SU-DHL-6 (cell line): ENCODE measurements at regions not wholly inside any gene's neighbourhood (a gene's known extent, or its start where the extent isn't known, plus 50 kb on each side); places are given as distances from the start of the nearest gene placed in this dataset.

Source experiments
- H2AFZ ChIP-seq: fragments of 200-600 bp; sonication (generic); 2 replicates; pipeline ENCODE4 v1.6.1; 2014; ENCODE audit warnings: low read depth, mild to moderate bottlenecking, moderate library complexity, mixed read lengths, antibody characterized with exemption, low read length; ENCODE audit not compliant: severe bottlenecking
- H3F3A ChIP-seq: fragments of 200-600 bp; shearing (Covaris generic); 2 replicates; pipeline ENCODE4 v1.6.0; 2016; ENCODE audit warnings: antibody characterized with exemption, mild to moderate bottlenecking; ENCODE audit not compliant: insufficient read depth
- H3K27ac ChIP-seq: fragments of 200-600 bp; sonication (generic); 2 replicates; pipeline ENCODE4 v1.5.1; 2016; ENCODE audit warnings: low read depth, mild to moderate bottlenecking, low read length, moderate library complexity, mixed read lengths
- H3K27me3 ChIP-seq: fragments of 200-600 bp; sonication (generic), shearing (Covaris generic); 2 replicates; pipeline ENCODE4 v1.6.0; 2014; ENCODE audit warnings: mild to moderate bottlenecking, low read length
- H3K36me3 ChIP-seq: fragments of 200-600 bp; sonication (generic); 2 replicates; pipeline ENCODE4 v1.6.1; 2014; ENCODE audit warnings: mild to moderate bottlenecking, low read length, mixed read lengths
- H3K4me2 ChIP-seq: fragments of 300-600, 200-600 bp; shearing (Covaris generic), sonication (generic); 2 replicates; pipeline ENCODE4 v1.6.0; 2014; ENCODE audit warnings: low read length, low read depth, mild to moderate bottlenecking; ENCODE audit not compliant: poor library complexity, severe bottlenecking
- H3K4me3 ChIP-seq: fragments of 200-600 bp; sonication (generic); 2 replicates; pipeline ENCODE4 v1.5.1; 2014; ENCODE audit warnings: antibody characterized with exemption, low read length, mild to moderate bottlenecking, mixed read lengths; ENCODE audit not compliant: insufficient read depth, poor library complexity, severe bottlenecking
- H3K79me2 ChIP-seq: fragments of 200-600 bp; sonication (generic); 2 replicates; pipeline ENCODE4 v1.6.1; 2014; ENCODE audit warnings: mild to moderate bottlenecking, low read length, moderate library complexity; ENCODE audit not compliant: insufficient read depth
- H3K9ac ChIP-seq: fragments of 200-600 bp; sonication (generic); 2 replicates; pipeline ENCODE4 v1.7.0; 2014; ENCODE audit warnings: mild to moderate bottlenecking, low read length
- H3K9me2 ChIP-seq: fragments of 200-600 bp; sonication (generic); replicated peaks from 2 replicates; pipeline ENCODE4 v1.6.1; 2014; ENCODE audit warnings: low read length; ENCODE audit not compliant: insufficient read depth
- H3K9me3 ChIP-seq: fragments of 200-600 bp; sonication (generic); 2 replicates; pipeline ENCODE4 v1.6.1; 2014; ENCODE audit warnings: low read length, mixed read lengths; ENCODE audit not compliant: insufficient read depth
- H4K20me1 ChIP-seq: fragments of 200-600 bp; sonication (generic); 2 replicates; pipeline ENCODE4 v1.6.1; 2014; ENCODE audit warnings: low read depth, mild to moderate bottlenecking, antibody characterized with exemption, low read length, moderate library complexity, mixed read lengths
- EZH2phosphoT487 ChIP-seq: fragments of 200-600 bp; sonication (generic), shearing (Covaris generic); conservative IDR thresholded peaks from 2 replicates; pipeline ENCODE4 v1.6.1; 2018; ENCODE audit warnings: mild to moderate bottlenecking, antibody characterized with exemption, low read length, moderate library complexity, mixed read lengths
- TF ChIP-seq, protein P1 (sequence below): fragments of 200-600 bp; sonication (generic); IDR thresholded peaks from one replicate; pipeline ENCODE4 v1.5.1; 2017; ENCODE audit warnings: antibody characterized with exemption, mild to moderate bottlenecking, low read length, moderate library complexity; ENCODE audit not compliant: insufficient read depth, poor library complexity, severe bottlenecking

- Histone ChIP-seq H3K4me3 (no peak overlapping the region), H3K36me3 (no peaks in the 10 kb centered on the region), H3K9me2 (no peaks in the 10 kb centered on the region), H3K27me3 (no peaks in the 10 kb centered on the region), H3K9ac (no peak overlapping the region), H3K27ac (no peak overlapping the region), H2AFZ (no peak overlapping the region), H3F3A (no peaks in the 10 kb centered on the region), H3K9me3 (peaks cover 10% of the 10 kb centered on the region; the same call in 1 of the 2 replicates), H3K4me2 (no peak overlapping the region), H3K79me2 (no peaks in the 10 kb centered on the region), H4K20me1 (no peaks in the 10 kb centered on the region)
- TF ChIP-seq EZH2phosphoT487: no peak
- TF ChIP-seq, protein P1, sequence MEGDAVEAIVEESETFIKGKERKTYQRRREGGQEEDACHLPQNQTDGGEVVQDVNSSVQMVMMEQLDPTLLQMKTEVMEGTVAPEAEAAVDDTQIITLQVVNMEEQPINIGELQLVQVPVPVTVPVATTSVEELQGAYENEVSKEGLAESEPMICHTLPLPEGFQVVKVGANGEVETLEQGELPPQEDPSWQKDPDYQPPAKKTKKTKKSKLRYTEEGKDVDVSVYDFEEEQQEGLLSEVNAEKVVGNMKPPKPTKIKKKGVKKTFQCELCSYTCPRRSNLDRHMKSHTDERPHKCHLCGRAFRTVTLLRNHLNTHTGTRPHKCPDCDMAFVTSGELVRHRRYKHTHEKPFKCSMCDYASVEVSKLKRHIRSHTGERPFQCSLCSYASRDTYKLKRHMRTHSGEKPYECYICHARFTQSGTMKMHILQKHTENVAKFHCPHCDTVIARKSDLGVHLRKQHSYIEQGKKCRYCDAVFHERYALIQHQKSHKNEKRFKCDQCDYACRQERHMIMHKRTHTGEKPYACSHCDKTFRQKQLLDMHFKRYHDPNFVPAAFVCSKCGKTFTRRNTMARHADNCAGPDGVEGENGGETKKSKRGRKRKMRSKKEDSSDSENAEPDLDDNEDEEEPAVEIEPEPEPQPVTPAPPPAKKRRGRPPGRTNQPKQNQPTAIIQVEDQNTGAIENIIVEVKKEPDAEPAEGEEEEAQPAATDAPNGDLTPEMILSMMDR: no peak
Observed at GRCh38 chr16:35516551-35516950, 2057.1 kb downstream of the TP53TG3F start.

DNA sequence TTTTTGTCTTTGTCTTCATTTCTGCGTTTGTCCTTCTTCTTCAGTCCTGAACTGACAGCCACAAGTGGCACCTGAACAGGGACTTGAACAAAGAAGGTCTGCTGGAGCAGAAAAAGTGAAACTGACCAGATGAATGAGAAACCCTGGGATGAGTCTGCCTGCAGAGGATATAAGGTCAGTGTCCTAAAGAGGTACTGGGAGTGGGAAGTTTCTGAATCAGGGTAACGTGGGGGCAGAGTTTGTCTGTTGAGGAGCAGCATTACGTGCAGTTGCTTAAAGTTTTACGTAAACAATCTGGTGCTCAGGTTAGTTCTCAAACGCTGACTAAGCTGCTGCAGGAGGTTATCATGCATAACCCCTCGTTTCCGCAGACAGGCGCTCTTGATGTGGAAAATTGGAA is 2057.6 kb downstream of the TP53TG3F start:
- no peaks in the 10 kb centered on the region for H3F3A ChIP-seq
- H3K9me3 ChIP-seq: peaks cover 14% of the 10 kb centered on the region; the same call in 1 of the 2 replicates
- H3K27me3 ChIP-seq: no peaks in the 10 kb centered on the region
- H4K20me1 ChIP-seq: no peaks in the 10 kb centered on the region
- H3K27ac ChIP-seq: no peak overlapping the region
- H3K9ac ChIP-seq: no peak overlapping the region
- H3K79me2 ChIP-seq: no peaks in the 10 kb centered on the region
- no peaks in the 10 kb centered on the region for H3K9me2 ChIP-seq
- no peak overlapping the region for H2AFZ ChIP-seq
- H3K36me3 ChIP-seq: no peaks in the 10 kb centered on the region
- H3K4me2 ChIP-seq: no peak overlapping the region
- no peak for TF ChIP-seq EZH2phosphoT487
- TF ChIP-seq, protein P1: no peak
- no peak overlapping the region for H3K4me3 ChIP-seq

DNA sequence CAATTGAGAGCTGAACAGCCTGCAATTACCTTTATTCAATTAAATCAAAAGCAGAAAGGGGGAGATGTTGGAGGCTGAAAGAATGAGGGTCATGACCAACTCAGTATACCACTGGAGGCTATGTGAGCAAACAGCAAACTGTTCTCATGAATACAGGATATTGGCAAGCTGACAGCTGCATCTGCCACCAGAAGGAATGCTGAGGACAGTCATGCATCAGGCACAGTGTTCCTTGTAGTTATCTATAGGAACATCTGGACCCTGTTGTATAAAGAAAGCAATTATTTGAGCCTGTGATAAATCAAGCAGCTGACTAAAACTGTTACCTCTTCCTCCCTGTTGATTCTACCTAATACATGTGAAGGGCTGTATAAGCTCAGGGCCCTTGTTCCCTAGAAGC is 2064.6 kb downstream of the TP53TG3F start:
- H3K9ac ChIP-seq: no peak overlapping the region
- TF ChIP-seq, protein P1: no peak
- TF ChIP-seq EZH2phosphoT487: no peak
- no peak overlapping the region for H3K27ac ChIP-seq
- H3K79me2 ChIP-seq: no peaks in the 10 kb centered on the region
- H3K9me3 ChIP-seq: peaks cover 18% of the 10 kb centered on the region; the same call in 1 of the 2 replicates
- no peaks in the 10 kb centered on the region for H3K36me3 ChIP-seq
- H4K20me1 ChIP-seq: no peaks in the 10 kb centered on the region
- H3K27me3 ChIP-seq: no peaks in the 10 kb centered on the region
- no peaks in the 10 kb centered on the region for H3F3A ChIP-seq
- no peaks in the 10 kb centered on the region for H3K9me2 ChIP-seq
- no peak overlapping the region for H2AFZ ChIP-seq
- no peak overlapping the region for H3K4me3 ChIP-seq
- H3K4me2 ChIP-seq: no peak overlapping the region
